Endothelial cell (in vitro differentiated cells): ENCODE measurements at regions not wholly inside any gene's neighbourhood (a gene's known extent, or its start where the extent isn't known, plus 50 kb on each side); places are given as distances from the start of the nearest gene placed in this dataset.
A peak's percentile ranks its signal among the peaks of the same experiment; 100 is the strongest.

ENCODE experiments used
- DNase-seq: peaks from one replicate; pipeline ENCODE4 v3.0.0; 2021; ENCODE audit warnings: low spot score
- H3K27ac Mint-ChIP-seq: one replicate; pipeline ENCODE4 v1.8.0; 2021; ENCODE audit warnings: mixed read lengths, inconsistent platforms; ENCODE audit not compliant: unreplicated experiment
- H3K27me3 Mint-ChIP-seq: one replicate; pipeline ENCODE4 v1.8.0; 2021; ENCODE audit warnings: mild to moderate bottlenecking, moderate library complexity, mixed read lengths, inconsistent platforms; ENCODE audit not compliant: unreplicated experiment
- H3K36me3 Mint-ChIP-seq: one replicate; pipeline ENCODE4 v1.8.0; 2021; ENCODE audit warnings: mild to moderate bottlenecking, low read depth, mixed read lengths, inconsistent platforms; ENCODE audit not compliant: unreplicated experiment
- H3K4me1 Mint-ChIP-seq: one replicate; pipeline ENCODE4 v1.8.0; 2021; ENCODE audit warnings: mild to moderate bottlenecking, mixed read lengths, inconsistent platforms; ENCODE audit not compliant: unreplicated experiment
- H3K4me3 Mint-ChIP-seq: one replicate; pipeline ENCODE4 v1.8.0; 2021; ENCODE audit warnings: mild to moderate bottlenecking, mixed read lengths, inconsistent platforms; ENCODE audit not compliant: unreplicated experiment
- H3K9me3 Mint-ChIP-seq: one replicate; pipeline ENCODE4 v1.8.0; 2021; ENCODE audit warnings: mixed read lengths, inconsistent platforms; ENCODE audit not compliant: unreplicated experiment
- CTCF ChIP-seq: fragments of 200-600 bp; sonication (generic); IDR thresholded peaks from one replicate; pipeline ENCODE4 v1.5.0; 2021; ENCODE audit warnings: antibody characterized with exemption; ENCODE audit not compliant: unreplicated experiment

GRCh38 chr6:56694002-56694401 lies 51.3 kb upstream of the DST start:
- Mint-ChIP-seq H3K27ac (no peak overlapping the region), H3K36me3 (peaks cover 25% of the 10 kb centered on the region), H3K4me3 (no peak overlapping the region), H3K4me1 (peaks cover 13% of the 10 kb centered on the region), H3K27me3 (peaks cover 4% of the 10 kb centered on the region), H3K9me3 (no peaks in the 10 kb centered on the region)
- DNase-seq, result no peak
- no peak for TF ChIP-seq CTCF

GRCh38 chr6:56693246-56693607 lies 50.5 kb upstream of the DST start:
- Mint-ChIP-seq H3K27me3 (peaks cover 4% of the 10 kb centered on the region), H3K27ac (peak overlapping the region; percentile 27), H3K4me1 (peaks cover 13% of the 10 kb centered on the region), H3K4me3 (no peak overlapping the region), H3K36me3 (peaks cover 25% of the 10 kb centered on the region), H3K9me3 (no peaks in the 10 kb centered on the region)
- no peak for TF ChIP-seq CTCF
- DNase-seq, result no peak

GRCh38 chr6:56692523-56693245 lies 50.0 kb upstream of the DST start:
- Mint-ChIP-seq H3K4me3 (no peak overlapping the region), H3K36me3 (peaks cover 25% of the 10 kb centered on the region), H3K27ac (peak overlapping the region; percentile 27)

More at GRCh38 chr6:56692523-56693245, 50.0 kb upstream of the DST start:
- H3K27me3 Mint-ChIP-seq, result peaks cover 4% of the 10 kb centered on the region
- TF ChIP-seq CTCF, result no peak
- no peak for DNase-seq
- peaks cover 13% of the 10 kb centered on the region for H3K4me1 Mint-ChIP-seq
- H3K9me3 Mint-ChIP-seq, result no peaks in the 10 kb centered on the region
